Chondrocyte (in vitro differentiated cells): ENCODE measurements at regions not wholly inside any gene's neighbourhood (a gene's known extent, or its start where the extent isn't known, plus 50 kb on each side); places are given as distances from the start of the nearest gene placed in this dataset.

Source experiments
- DNase-seq: peaks from one replicate; pipeline ENCODE4 v3.0.0; 2021; ENCODE audit warnings: mixed read lengths, low spot score
- H3K27ac Mint-ChIP-seq: one replicate; pipeline ENCODE4 v1.8.0; 2021; ENCODE audit warnings: mild to moderate bottlenecking, moderate library complexity, mixed read lengths; ENCODE audit not compliant: unreplicated experiment
- H3K27me3 Mint-ChIP-seq: 2 replicates; pipeline ENCODE4 v1.8.0; 2021; ENCODE audit warnings: low read depth, mixed read lengths
- H3K36me3 Mint-ChIP-seq: 2 replicates; pipeline ENCODE4 v1.8.0; 2021; ENCODE audit warnings: low read depth, mixed read lengths
- H3K4me1 Mint-ChIP-seq: 2 replicates; pipeline ENCODE4 v1.8.0; 2021; ENCODE audit warnings: low read depth, mild to moderate bottlenecking, mixed read lengths
- H3K4me3 Mint-ChIP-seq: one replicate; pipeline ENCODE4 v1.8.0; 2021; ENCODE audit warnings: mild to moderate bottlenecking, moderate library complexity, mixed read lengths; ENCODE audit not compliant: unreplicated experiment
- H3K9me3 Mint-ChIP-seq: 2 replicates; pipeline ENCODE4 v1.8.0; 2021; ENCODE audit warnings: low read depth, mixed read lengths
- TF ChIP-seq, protein P1 (sequence below): fragments of 200-600 bp; sonication (generic); IDR thresholded peaks from 2 replicates; pipeline ENCODE4 v1.5.0; 2021; ENCODE audit warnings: antibody characterized with exemption, mild to moderate bottlenecking, moderate library complexity

DNA sequence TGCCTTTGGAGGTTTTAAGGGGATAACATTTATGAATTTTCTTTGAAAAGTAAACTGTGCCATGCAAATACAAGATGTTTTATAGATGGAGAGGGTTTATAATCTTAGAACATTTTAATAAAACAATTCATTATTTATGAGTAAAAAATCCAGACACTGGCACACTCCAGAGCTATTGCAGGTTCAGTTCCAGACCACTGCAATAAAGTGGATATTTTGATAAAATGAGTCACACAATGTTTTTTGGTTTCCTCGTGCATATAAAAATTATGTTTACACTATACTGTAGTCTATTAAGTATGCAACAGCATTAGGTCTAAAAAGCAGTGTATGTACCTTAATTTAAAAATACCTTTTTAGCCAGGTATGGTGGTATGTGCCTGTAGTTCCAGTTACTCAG is 146.2 kb upstream of the ZBED5 start:
- no peak for DNase-seq
- TF ChIP-seq, protein P1, sequence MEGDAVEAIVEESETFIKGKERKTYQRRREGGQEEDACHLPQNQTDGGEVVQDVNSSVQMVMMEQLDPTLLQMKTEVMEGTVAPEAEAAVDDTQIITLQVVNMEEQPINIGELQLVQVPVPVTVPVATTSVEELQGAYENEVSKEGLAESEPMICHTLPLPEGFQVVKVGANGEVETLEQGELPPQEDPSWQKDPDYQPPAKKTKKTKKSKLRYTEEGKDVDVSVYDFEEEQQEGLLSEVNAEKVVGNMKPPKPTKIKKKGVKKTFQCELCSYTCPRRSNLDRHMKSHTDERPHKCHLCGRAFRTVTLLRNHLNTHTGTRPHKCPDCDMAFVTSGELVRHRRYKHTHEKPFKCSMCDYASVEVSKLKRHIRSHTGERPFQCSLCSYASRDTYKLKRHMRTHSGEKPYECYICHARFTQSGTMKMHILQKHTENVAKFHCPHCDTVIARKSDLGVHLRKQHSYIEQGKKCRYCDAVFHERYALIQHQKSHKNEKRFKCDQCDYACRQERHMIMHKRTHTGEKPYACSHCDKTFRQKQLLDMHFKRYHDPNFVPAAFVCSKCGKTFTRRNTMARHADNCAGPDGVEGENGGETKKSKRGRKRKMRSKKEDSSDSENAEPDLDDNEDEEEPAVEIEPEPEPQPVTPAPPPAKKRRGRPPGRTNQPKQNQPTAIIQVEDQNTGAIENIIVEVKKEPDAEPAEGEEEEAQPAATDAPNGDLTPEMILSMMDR: no peak
- Mint-ChIP-seq H3K4me1 (no peaks in the 10 kb centered on the region), H3K36me3 (peaks cover 11% of the 10 kb centered on the region), H3K4me3 (no peak overlapping the region), H3K27ac (no peak overlapping the region), H3K9me3 (peaks cover 11% of the 10 kb centered on the region), H3K27me3 (peaks cover 28% of the 10 kb centered on the region)

DNA sequence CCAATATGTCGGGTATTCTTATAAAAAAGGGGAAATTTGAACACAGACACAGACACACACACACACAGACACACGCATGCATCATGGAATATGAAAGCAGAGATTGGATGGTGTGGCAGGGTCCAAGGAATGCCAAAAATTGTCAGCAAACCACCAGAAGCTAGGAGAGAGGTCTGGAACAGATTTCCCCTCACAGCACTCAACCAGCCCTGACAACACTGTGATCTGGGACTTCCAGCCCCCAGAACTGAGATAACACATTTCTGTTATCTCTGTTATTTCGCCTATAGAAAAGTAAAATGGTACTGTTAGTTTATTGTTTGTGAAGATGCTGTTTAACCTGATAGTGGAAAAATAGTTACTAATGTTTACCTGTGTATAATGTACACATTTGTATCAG is 145.4 kb upstream of the ZBED5 start:
- H3K4me1 Mint-ChIP-seq: no peaks in the 10 kb centered on the region
- TF ChIP-seq, protein P1: no peak
- peaks cover 11% of the 10 kb centered on the region for H3K9me3 Mint-ChIP-seq

DNA sequence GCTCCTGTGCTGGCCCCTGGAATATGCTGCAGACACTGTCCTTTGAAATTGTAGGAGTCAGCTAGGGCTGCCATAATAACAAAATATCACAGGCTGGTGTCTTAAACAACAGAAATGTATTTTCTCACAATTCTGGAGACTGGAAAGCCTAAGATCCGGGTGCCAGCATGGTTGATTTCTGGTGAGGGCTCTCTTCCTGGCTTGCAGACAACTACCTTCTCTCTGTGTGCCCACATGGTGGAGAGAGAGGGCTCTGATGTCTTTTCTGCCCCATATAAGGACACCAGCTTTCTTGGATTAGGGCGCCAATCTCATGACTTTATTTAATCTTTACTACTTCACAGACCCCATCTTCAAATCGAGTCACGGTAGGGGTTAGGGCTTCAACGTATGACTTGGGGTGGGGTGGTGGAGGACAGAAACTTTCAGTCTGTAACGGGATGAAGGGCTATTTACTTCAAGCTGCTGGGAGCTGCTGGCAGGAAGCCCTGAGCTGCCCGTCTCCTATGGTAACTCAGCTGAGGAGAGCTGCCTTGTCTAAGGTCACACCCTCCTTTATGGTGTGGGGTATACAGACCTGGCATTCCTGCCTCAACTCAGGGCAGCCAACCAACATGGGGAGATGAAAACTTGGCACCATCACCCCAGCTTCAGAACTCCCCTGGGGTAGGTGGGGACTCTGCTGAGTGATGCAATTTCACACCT is 142.9 kb upstream of the ZBED5 start:
- Mint-ChIP-seq H3K4me3 (no peak overlapping the region), H3K36me3 (peaks cover 4% of the 10 kb centered on the region), H3K27me3 (peaks cover 29% of the 10 kb centered on the region), H3K27ac (no peak overlapping the region), H3K4me1 (no peaks in the 10 kb centered on the region), H3K9me3 (peaks cover 3% of the 10 kb centered on the region)
- no peak for DNase-seq
- TF ChIP-seq, protein P1: no peak

More for the DNA sequence above, 145.4 kb upstream of the ZBED5 start:
- Mint-ChIP-seq H3K36me3 (peaks cover 11% of the 10 kb centered on the region), H3K27ac (no peak overlapping the region), H3K4me3 (no peak overlapping the region), H3K27me3 (peaks cover 29% of the 10 kb centered on the region)
- no peak for DNase-seq

DNA sequence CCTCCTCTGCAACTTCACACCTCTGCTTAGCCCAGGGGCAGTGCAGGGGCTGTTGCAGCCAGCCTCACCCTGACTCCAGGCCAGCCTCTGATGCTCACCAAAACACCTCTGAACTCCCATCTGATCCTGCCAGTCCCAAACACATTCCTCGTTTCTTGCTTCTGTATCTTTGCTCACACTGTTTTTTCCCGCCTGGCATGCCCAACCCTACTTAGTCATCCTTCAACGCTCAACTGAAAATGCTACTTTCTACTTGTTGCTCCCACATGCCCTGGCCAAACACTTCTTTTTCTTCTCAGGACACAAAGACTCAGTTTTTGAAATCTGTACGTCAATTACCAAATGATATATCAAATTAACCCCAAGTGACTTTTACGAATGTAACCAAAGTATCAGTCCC is 140.8 kb upstream of the ZBED5 start:
- TF ChIP-seq, protein P1: no peak
- no peak overlapping the region for H3K27ac Mint-ChIP-seq
- no peaks in the 10 kb centered on the region for H3K4me1 Mint-ChIP-seq
- DNase-seq: no peak
- H3K9me3 Mint-ChIP-seq: peaks cover 3% of the 10 kb centered on the region
- no peak overlapping the region for H3K4me3 Mint-ChIP-seq
- H3K27me3 Mint-ChIP-seq: peaks cover 24% of the 10 kb centered on the region
- H3K36me3 Mint-ChIP-seq: no peaks in the 10 kb centered on the region

DNA sequence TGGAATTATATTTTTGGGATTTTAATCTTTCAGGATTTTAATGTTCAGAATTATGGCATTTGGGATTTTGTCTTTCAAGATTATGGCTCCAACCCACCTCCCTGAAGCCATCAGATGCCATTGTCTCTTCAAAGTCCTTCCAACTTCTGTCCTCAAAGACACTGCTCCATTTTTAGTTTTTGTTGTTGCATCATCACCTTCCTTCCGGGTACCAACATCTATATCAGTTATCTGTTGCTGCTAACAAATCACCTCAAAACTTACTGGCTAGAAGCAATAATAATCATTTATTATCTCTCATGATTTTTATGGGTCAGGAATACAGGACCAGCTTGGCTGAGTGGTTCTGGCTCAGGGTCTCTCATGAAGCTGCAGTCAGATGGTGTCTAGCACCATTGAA is 138.8 kb upstream of the ZBED5 start:
- Mint-ChIP-seq H3K27ac (no peak overlapping the region), H3K27me3 (peaks cover 14% of the 10 kb centered on the region), H3K4me1 (no peaks in the 10 kb centered on the region), H3K4me3 (no peak overlapping the region), H3K36me3 (no peaks in the 10 kb centered on the region), H3K9me3 (peaks cover 5% of the 10 kb centered on the region)
- TF ChIP-seq, protein P1: no peak
- DNase-seq: no peak
